D721Med (cell line): ENCODE measurements at regions not wholly inside any gene's neighbourhood (a gene's known extent, or its start where the extent isn't known, plus 50 kb on each side); places are given as distances from the start of the nearest gene placed in this dataset.

Source experiments
- DNase-seq: peaks from one replicate; pipeline ENCODE4 v3.0.0; 2011; ENCODE audit warnings: low spot score; ENCODE audit not compliant: insufficient read length
- FAIRE-seq: peaks from 2 replicates; lab custom pipeline; 2011; peaks lifted over from hg19 to GRCh38; lab: Jason Lieb, UNC
- TF ChIP-seq, protein P1 (sequence below): IDR thresholded peaks from 2 replicates; pipeline ENCODE4 v1.5.1; 2012; ENCODE audit warnings: mild to moderate bottlenecking, control low read depth; ENCODE audit not compliant: insufficient read depth; ENCODE audit errors: missing control alignments

- TF ChIP-seq, protein P1, sequence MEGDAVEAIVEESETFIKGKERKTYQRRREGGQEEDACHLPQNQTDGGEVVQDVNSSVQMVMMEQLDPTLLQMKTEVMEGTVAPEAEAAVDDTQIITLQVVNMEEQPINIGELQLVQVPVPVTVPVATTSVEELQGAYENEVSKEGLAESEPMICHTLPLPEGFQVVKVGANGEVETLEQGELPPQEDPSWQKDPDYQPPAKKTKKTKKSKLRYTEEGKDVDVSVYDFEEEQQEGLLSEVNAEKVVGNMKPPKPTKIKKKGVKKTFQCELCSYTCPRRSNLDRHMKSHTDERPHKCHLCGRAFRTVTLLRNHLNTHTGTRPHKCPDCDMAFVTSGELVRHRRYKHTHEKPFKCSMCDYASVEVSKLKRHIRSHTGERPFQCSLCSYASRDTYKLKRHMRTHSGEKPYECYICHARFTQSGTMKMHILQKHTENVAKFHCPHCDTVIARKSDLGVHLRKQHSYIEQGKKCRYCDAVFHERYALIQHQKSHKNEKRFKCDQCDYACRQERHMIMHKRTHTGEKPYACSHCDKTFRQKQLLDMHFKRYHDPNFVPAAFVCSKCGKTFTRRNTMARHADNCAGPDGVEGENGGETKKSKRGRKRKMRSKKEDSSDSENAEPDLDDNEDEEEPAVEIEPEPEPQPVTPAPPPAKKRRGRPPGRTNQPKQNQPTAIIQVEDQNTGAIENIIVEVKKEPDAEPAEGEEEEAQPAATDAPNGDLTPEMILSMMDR = no peak
- no peak for FAIRE-seq
- no peak for DNase-seq
Measured at GRCh38 chr10:10499839-10500238, 517.8 kb upstream of the CELF2 start.

GRCh38 chr10:10500937-10501336 lies 516.7 kb upstream of the CELF2 start:
- TF ChIP-seq, protein P1 = no peak
- FAIRE-seq (no peak), DNase-seq (no peak)

- TF ChIP-seq, protein P1 = no peak
- DNase-seq (no peak), FAIRE-seq (no peak)
Measured at GRCh38 chr10:10503772-10504171, 513.9 kb upstream of the CELF2 start.

GRCh38 chr10:10508211-10508610 lies 509.5 kb upstream of the CELF2 start:
- peak; percentile 99 for FAIRE-seq
- TF ChIP-seq, protein P1 = no peak
- DNase-seq = peak; percentile 43

GRCh38 chr10:10510179-10510578 lies 507.5 kb upstream of the CELF2 start:
- no peak for DNase-seq
- TF ChIP-seq, protein P1 = no peak
- no peak for FAIRE-seq

- DNase-seq = no peak
- no peak for FAIRE-seq
- TF ChIP-seq, protein P1 = no peak
Measured at GRCh38 chr10:10513067-10513466, 504.6 kb upstream of the CELF2 start.

GRCh38 chr10:10513898-10514297 lies 503.8 kb upstream of the CELF2 start:
- TF ChIP-seq, protein P1 = no peak
- FAIRE-seq = no peak
- DNase-seq = no peak
